Endothelial cell of umbilical vein (primary cell): ENCODE measurements at regions not wholly inside any gene's neighbourhood (a gene's known extent, or its start where the extent isn't known, plus 50 kb on each side); places are given as distances from the start of the nearest gene placed in this dataset.

Experiments
- BruUV-seq: library from RNA; stranded (reverse); fragments of 400-500 nt; replicated peaks from 2 replicates; lab custom pipeline; 2021; lab: Mats Ljungman, UMichigan
- CTCF ChIA-PET: fragments of 300-600, 350-600 bp; sonication (Branson Sonifier 250); formaldehyde crosslinking; loops from one replicate; lab custom pipeline; 2021; ENCODE audit warnings: antibody characterized with exemption, inconsistent platforms; lab: Charles Lee
- POLR2A ChIA-PET: fragments of 300-600, 350-600 bp; sonication (Branson Sonifier 250); formaldehyde crosslinking; loops from one replicate; lab custom pipeline; 2021; ENCODE audit warnings: antibody characterized with exemption, inconsistent platforms; lab: Charles Lee
- DNase-seq: peaks from one replicate; pipeline ENCODE4 v3.0.0-alpha.2; 2011; ENCODE audit warnings: low read depth, low spot score
- FAIRE-seq: peaks from 2 replicates; lab custom pipeline; 2011; peaks lifted over from hg19 to GRCh38; lab: Jason Lieb, UNC
- H2AFZ ChIP-seq: 2 replicates; pipeline ENCODE4 v1.6.0; 2012; ENCODE audit warnings: low read depth, low read length, control low read depth, inconsistent platforms
- H3K27ac ChIP-seq: 2 replicates; pipeline ENCODE4 v1.5.1; 2011; ENCODE audit warnings: low read depth, mild to moderate bottlenecking, control low read depth, low read length, moderate library complexity; ENCODE audit not compliant: insufficient read depth
- H3K27me3 ChIP-seq, 2 experiments: 2 replicates each; pipeline versions ENCODE4 v1.6.0 to v1.6.1; 2011; ENCODE audit warnings: low read length in 2 of 2, mixed read lengths in 1 of 2; ENCODE audit not compliant: control insufficient read depth in 2 of 2, insufficient read depth in 2 of 2
- H3K36me3 ChIP-seq, 2 experiments: 2 replicates in 1 of 2; 3 replicates in 1 of 2; pipeline ENCODE4 v1.5.1; 2011; ENCODE audit warnings: low read length in 2 of 2, mild to moderate bottlenecking in 1 of 2, moderate library complexity in 1 of 2; ENCODE audit not compliant: control insufficient read depth in 2 of 2, insufficient read depth in 2 of 2; ENCODE audit errors: extremely low read depth in 1 of 2
- H3K4me1 ChIP-seq: 3 replicates; pipeline ENCODE4 v1.5.1; 2011; ENCODE audit warnings: mild to moderate bottlenecking, low read length; ENCODE audit not compliant: control insufficient read depth, insufficient read depth; ENCODE audit errors: extremely low read depth
- H3K4me2 ChIP-seq: 2 replicates; pipeline ENCODE4 v1.6.1; 2011; ENCODE audit warnings: low read length, control low read depth, mixed read lengths; ENCODE audit not compliant: insufficient read depth
- H3K4me3 ChIP-seq, 3 experiments: fragments of 200-600 bp in 1 of 3; sonication (generic), shearing (Covaris generic) in 1 of 3; replicated peaks in 1 of 3; 2 replicates each; pipeline ENCODE4 v1.5.1; 2011 to 2016; ENCODE audit warnings: control low read depth in 3 of 3, low read length in 3 of 3, mild to moderate bottlenecking in 2 of 3, inconsistent platforms in 1 of 3, low read depth in 1 of 3, moderate library complexity in 1 of 3; ENCODE audit not compliant: insufficient read depth in 1 of 3
- H3K79me2 ChIP-seq: 2 replicates; pipeline ENCODE4 v1.6.0; 2012; ENCODE audit warnings: low read length, inconsistent platforms; ENCODE audit not compliant: control insufficient read depth, insufficient read depth
- H3K9ac ChIP-seq: replicated peaks from 2 replicates; pipeline ENCODE3; 2011; ENCODE audit warnings: low read length, control low read depth; ENCODE audit not compliant: insufficient read depth; ENCODE audit errors: extremely low read depth
- H3K9me1 ChIP-seq: replicated peaks from 3 replicates; pipeline ENCODE4 v1.6.0; 2011; ENCODE audit warnings: mild to moderate bottlenecking, low read length; ENCODE audit not compliant: control insufficient read depth, insufficient read depth; ENCODE audit errors: extremely low read depth
- H3K9me3 ChIP-seq: replicated peaks from 2 replicates; pipeline ENCODE4 v1.5.1; 2012; ENCODE audit warnings: low read length, inconsistent platforms; ENCODE audit not compliant: control insufficient read depth, insufficient read depth
- H4K20me1 ChIP-seq: replicated peaks from 2 replicates; pipeline ENCODE3; 2011; ENCODE audit warnings: mild to moderate bottlenecking, low read length; ENCODE audit not compliant: control insufficient read depth, insufficient read depth; ENCODE audit errors: extremely low read depth
- CTCF ChIP-seq, 2 donors: IDR thresholded peaks; 1 replicate in 1 of 2; 2 replicates in 1 of 2; pipeline ENCODE4 v1.5.1; 2011; ENCODE audit warnings: low read length in 2 of 2, mild to moderate bottlenecking in 2 of 2, moderate library complexity in 2 of 2, control low read depth in 1 of 2, inconsistent platforms in 1 of 2, low read depth in 1 of 2; ENCODE audit not compliant: insufficient read depth in 1 of 2; ENCODE audit errors: extremely low read depth in 1 of 2
- EZH2 ChIP-seq: IDR thresholded peaks from 2 replicates; pipeline ENCODE4 v1.6.1; 2012; ENCODE audit warnings: borderline replicate concordance, low read depth, mild to moderate bottlenecking, moderate library complexity, low read length, inconsistent platforms; ENCODE audit not compliant: severe bottlenecking
- FOS ChIP-seq: IDR thresholded peaks from 2 replicates; pipeline ENCODE4 v1.6.1; 2011; ENCODE audit warnings: mild to moderate bottlenecking, low read length, moderate library complexity, borderline replicate concordance; ENCODE audit not compliant: insufficient read depth
- JUN ChIP-seq: IDR thresholded peaks from 2 replicates; pipeline ENCODE4 v1.6.1; 2011; ENCODE audit warnings: borderline replicate concordance, low read depth; ENCODE audit not compliant: insufficient read length, insufficient read depth
- MAX ChIP-seq: IDR thresholded peaks from 2 replicates; pipeline ENCODE4 v1.6.1; 2011; ENCODE audit not compliant: insufficient read depth, insufficient read length
- dilution Hi-C: fragments of 300-500 bp; cut with MboI; formaldehyde crosslinking; loops from one replicate; pipeline ENCODE4 v1.15.0; 2019; ENCODE audit warnings: low sequenced_read_pairs; ENCODE audit not compliant: extremely low pct_ligation_motif_present
- intact Hi-C: fragments of 100-400 bp; cut with micrococcal nuclease; formaldehyde crosslinking; loops from one replicate; pipeline ENCODE4 v1.10.0; 2022

GRCh38 chr14:22194664-22195063 is 394.4 kb downstream of the DAD1 start:
- Histone ChIP-seq H3K4me3 (no peak overlapping the region), H4K20me1 (no peaks in the 10 kb centered on the region), H3K9me3 (no peaks in the 10 kb centered on the region), H3K4me2 (no peak overlapping the region), H3K9me1 (no peaks in the 10 kb centered on the region), H3K79me2 (no peaks in the 10 kb centered on the region), H3K27ac (no peak overlapping the region), H2AFZ (no peak overlapping the region), H3K36me3 (no peaks in the 10 kb centered on the region), H3K9ac (no peak overlapping the region), H3K27me3 (no peaks in the 10 kb centered on the region), H3K4me1 (peaks cover 4% of the 10 kb centered on the region)
- TF ChIP-seq MAX, result no peak
- no peak for TF ChIP-seq EZH2
- no peak for TF ChIP-seq JUN
- ChIA-PET CTCF (interaction anchor here (1.3 kb wide), 1 partner anchor 10 kb away, joined by 5 read pairs; no protein-coding TSS in a partner anchor), POLR2A (no interaction called here)
- no peak for DNase-seq
- FAIRE-seq, result no peak
- intact Hi-C loops (loop anchor here (2.0 kb wide), 1 partner anchor 30 kb away; no protein-coding TSS in a partner anchor), dilution Hi-C loops (no loop called here)
- no TSS peak for BruUV-seq

- H3K36me3 ChIP-seq, result no peaks in the 10 kb centered on the region
- no peak overlapping the region for H3K9ac ChIP-seq
- dilution Hi-C loops, result no loop called here
- no peaks in the 10 kb centered on the region for H3K9me3 ChIP-seq
- H3K4me2 ChIP-seq, result no peak overlapping the region
- DNase-seq (no peak), FAIRE-seq (no peak)
- H3K4me3 ChIP-seq, result no peak overlapping the region
- ChIA-PET POLR2A (no interaction called here), CTCF (interaction anchor here (3.4 kb wide), 1 partner anchor 10 kb away, joined by 19 read pairs; no protein-coding TSS in a partner anchor)
- no TSS peak for BruUV-seq
- no peaks in the 10 kb centered on the region for H3K9me1 ChIP-seq
- no peaks in the 10 kb centered on the region for H3K27me3 ChIP-seq
- no peak overlapping the region for H2AFZ ChIP-seq
- H3K4me1 ChIP-seq, result peaks cover 4% of the 10 kb centered on the region
- H3K79me2 ChIP-seq, result no peaks in the 10 kb centered on the region
- no peaks in the 10 kb centered on the region for H4K20me1 ChIP-seq
- no peak for TF ChIP-seq EZH2
- no peak for TF ChIP-seq MAX
- no peak for TF ChIP-seq FOS
- TF ChIP-seq CTCF (IDR thresholded peaks at IDR 0.05; ENCODE audit: extremely low read depth in 1 of 2, insufficient read depth in 1 of 2, low read depth in 1 of 2, low read length in 2 of 2), result no peak
- intact Hi-C loops, result no loop called here
- no peak overlapping the region for H3K27ac ChIP-seq
Measured at GRCh38 chr14:22190411-22191191, 398.4 kb downstream of the DAD1 start.
